ENCODE measurements at regions not wholly inside any gene's neighbourhood (a gene's known extent, or its start where the extent isn't known, plus 50 kb on each side); places are given as distances from the start of the nearest gene placed in this dataset.
"Not testable (repeated sequence)": the region's sequence is repeated elsewhere in the genome, so short reads cannot be mapped to it uniquely, and the experiment has no call there.

DNA sequence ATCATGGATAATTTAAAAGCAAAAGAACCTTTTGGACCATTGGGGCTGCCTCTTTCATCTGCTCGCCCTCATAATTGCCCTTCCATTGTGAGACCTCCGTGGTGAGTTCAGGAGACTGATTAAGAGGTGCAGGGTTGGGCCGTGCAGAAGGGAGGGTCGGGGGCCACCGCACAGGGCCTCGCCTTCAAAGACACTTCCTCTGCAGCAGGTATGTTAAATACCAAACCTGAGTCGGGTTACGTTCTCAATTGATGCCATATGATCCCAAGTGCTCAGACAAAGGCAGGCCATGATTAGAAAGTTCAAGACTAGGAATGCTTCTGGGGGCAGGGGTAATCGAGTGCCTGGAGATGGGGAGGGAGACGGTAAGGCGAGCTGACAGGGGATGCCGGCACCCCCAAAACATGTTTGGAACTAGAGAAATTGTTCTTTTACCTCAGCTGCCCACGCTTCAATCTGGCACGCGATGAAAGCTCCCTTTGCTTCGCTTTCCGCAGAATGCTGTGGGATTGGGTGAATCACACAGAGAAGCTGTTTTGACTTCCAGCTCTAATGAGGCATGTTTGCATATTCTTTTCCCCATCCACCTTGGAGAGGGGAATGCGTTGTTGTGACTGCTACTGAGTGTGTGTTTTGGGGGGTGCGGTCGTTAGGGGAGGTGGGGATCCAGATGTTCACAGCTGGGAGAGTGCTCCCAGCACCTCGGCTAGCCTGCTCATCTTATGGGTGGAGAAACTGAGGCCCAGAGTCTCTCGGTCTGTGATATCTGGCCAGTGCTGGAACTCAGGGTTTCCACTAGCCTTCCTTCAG, 309.1 kb downstream of the MYCN start:
- no peak for DNase-seq

DNA sequence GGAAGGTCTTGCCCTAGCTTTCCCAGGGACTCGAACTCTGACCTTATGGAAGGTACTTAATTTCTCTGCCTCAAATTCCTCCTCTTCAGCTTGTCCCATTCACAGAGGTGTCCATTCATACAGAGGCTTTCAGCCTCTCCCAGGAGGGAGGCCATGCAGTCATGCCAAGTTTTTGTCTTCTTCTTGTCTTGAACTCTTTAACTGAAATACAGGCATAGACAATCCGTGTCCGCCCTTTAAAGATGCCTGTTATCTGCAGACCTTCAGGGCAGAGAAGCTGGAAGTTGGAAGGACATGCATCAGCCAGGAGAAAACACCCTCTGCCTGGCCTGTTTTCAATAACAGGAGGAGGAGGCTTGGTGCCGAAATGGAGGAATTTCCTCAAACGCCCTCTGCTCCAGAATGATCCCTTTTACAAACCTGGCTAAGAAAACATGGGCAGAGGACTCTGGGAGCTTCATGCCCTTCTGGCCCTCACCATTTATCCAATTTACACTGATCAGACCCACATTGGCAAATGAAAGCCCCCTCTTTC, 308.3 kb downstream of the MYCN start:
- no peak for DNase-seq

DNA sequence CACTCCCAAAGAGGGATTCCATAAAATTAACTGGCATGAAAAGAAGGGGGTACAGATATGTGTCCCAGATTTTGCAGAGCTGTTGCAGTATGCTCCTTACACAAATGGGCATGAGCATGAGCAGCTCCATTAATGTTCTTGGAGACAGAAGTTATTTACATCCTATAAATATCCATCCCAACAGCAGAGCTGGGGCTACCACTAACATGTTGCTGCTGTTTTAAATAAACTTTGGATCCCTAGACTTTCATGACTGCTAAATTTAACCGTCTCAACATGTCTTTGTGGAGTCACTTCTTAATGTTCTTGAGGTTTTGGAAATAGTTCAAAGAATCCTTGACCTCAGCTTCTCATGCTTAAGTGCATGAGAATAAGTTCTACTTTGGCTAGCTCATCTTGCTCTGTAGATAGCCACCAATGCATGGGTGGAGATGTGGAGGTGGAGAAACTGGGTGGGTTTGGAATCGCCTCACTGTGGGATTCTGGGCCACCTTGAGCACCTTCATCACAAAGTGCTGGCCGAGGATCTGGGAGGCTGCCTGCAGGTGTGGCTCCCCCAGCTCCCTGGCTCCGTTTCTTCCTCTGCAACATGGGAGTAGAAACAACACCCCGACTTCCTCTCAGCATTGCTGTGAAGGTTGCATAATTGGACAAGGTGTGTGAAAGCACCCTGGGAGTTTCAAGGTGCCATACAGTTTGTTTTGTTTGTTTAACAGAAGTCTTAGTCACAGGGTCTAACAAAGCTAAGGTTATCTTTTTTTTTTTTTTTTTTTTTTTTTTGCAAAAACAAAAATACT, 307.2 kb downstream of the MYCN start:
- DNase-seq: no peak

DNA sequence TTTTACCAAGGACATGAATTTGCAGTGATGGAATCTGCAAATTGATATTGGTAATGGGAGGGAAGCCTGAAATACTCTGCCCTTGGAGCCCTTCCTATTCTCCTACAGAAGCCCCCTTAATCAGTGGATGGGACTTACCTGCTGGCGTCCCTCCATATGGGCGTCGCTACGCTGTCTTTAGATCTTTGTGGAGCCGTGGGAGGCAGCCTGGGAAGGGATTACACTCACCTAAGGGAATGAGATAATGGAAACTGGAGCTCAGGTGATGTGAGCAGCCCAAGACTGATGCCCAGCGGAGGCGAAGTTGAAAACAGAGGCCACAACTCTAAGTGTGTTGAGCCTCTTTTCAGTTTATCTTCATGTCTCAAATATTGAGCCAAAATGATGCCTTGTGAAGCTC, 306.6 kb downstream of the MYCN start:
- no peak for DNase-seq

DNA sequence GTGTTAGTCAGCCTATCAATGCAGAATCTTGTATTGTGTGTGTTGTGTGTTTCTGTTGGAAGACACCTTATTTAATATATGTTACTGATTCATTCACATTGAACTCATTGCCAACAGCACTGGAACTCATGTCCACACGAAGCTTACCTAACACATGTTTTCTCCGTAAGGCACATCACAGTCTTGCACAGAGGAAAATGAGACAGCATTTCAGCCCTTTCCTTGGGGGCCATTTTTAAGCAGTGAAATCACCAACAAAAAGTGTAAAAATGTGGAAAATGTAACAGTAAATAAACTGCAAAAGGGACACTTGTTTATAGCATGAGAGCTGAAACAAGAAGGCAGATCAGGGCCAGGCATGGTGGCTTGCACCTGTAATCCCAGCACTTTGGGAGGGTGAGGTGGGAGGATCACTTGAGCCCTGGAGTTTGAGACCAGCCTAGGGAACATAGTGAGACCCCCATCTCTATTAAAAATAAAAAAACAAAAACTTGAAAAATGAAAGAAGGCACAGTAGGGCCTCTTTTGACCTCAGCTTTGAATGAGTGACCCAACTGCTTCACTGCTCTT, 306.0 kb downstream of the MYCN start:
- no peak for DNase-seq

DNA sequence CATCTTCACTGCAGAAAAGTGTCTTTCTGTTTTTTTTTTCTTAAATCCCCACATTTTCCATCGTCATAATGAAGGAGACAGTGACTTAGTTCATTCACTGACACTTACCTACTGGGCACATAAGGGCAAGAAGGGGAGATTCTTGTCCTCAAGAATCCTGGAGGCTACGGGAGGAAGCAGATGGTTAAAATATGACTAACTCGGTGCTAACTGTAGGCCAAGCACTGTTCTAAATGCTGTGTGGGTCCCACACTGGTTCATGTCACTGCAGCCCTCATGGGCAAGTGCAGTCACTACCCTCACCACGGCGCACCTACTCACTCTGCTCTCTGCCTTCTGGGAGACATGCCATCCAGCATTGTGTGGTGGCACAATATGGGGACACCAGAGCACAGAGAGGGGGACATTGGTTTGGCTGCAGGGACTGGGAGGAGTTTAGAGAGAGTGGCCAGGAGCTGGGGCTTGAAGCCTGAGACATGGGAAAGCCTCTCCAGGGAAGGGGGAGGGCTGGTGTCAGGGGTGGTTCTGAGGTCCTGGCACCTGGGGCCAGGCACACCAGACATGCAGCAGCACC, 305.2 kb downstream of the MYCN start:
- no peak for DNase-seq

DNA sequence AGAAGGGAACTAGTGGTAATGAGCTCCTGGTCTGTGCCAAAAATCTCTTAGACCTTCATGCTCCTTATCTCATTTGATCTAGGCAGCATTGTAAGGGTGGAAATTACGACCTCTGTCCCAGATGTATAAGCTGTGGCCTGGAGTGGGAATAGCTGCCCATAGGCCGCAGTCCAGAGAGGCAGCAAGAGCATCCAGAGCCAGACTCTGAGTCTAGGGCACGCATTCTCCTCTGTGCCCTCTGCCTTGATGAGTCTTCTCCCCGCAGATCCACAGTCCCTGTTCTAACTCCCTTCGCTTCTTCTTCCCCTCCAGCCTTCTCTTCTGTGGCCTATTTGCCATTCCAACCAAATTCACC, 304.6 kb downstream of the MYCN start:
- DNase-seq: no peak

DNA sequence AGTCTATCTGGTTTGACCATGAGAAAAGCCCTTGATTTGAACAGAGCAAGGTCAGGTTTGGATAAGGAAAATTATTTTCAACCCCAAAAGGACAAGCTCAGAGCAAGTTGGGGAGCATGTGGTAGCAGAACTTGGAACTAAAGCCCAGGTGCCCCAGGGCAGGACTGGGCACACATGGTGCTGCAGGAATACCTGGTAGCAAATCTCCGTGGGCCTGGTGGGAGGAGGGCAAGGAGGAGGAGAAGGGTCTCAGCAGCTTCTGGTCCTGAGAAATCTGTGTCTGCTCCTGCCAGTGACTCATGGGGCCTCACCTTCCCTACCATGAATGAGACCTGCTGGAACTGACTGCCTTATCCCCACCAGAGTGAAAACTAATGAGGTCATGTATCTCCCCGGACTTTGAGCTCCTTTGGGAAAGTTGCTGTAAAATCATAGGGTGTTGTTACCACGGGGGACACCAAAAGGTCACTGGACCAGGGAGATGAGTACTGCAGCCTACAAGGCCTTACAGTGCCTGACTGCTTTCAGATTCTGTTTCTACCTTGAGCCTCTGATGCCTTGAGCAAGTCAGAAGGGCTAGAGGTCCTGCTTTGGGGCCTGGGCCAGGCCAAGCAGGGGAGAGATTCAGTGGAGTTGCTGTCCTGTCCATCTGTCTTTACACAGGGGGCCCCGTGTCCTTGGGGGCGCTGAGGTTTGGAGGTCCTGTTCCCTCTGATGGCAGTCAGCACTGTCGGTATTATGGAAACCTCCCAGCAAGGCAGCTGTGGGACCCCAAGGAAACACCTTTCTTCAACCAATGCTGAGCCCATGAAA, 304.0 kb downstream of the MYCN start:
- DNase-seq: no peak

DNA sequence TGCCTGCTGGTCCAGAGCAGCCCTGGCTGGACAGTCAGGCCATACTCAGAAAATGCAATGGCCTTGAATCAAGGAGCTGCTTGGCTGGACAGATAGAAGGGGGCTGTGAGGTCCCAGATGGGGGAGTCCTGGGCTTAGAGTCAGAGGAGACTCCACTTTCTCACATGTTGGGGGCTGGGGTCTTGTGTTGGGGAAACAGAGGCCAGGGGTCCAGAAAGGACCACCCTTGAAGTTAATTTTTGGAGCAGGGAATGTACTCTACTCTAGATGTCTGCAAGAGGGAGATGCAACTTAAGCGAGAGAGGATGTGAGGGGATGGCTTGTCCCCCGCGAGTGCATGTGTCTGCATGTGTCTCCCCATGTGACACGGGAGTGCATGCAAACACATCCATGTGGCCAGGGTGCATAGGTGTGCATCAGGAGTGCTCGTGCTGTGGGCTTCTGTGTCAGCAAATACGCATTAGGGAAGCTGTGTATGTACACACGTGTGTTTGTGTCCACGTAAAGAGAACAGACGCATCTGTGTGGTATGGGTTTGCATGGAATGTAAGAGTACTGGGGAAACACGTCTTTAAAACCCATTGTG, 303.2 kb downstream of the MYCN start:
- no peak for DNase-seq

DNA sequence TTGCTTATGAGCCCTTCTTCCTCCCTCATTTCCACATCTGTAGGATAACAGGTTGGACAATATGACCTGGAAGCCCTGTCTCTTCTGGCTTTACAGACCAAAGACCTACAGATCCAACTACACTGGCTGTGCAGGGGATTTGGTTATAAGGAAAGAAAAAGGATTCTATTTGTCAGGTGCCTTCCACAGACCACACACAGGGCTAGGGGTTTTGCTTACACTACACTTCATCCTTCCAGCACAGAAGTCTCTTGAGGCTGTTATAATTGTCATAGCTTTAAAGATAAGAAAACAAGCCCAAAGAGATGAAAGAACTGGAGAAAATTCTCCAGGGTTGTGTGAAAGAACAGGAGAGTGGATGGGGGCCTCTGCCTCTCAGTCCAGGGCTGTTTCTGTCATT, 302.6 kb downstream of the MYCN start:
- no peak for DNase-seq

DNA sequence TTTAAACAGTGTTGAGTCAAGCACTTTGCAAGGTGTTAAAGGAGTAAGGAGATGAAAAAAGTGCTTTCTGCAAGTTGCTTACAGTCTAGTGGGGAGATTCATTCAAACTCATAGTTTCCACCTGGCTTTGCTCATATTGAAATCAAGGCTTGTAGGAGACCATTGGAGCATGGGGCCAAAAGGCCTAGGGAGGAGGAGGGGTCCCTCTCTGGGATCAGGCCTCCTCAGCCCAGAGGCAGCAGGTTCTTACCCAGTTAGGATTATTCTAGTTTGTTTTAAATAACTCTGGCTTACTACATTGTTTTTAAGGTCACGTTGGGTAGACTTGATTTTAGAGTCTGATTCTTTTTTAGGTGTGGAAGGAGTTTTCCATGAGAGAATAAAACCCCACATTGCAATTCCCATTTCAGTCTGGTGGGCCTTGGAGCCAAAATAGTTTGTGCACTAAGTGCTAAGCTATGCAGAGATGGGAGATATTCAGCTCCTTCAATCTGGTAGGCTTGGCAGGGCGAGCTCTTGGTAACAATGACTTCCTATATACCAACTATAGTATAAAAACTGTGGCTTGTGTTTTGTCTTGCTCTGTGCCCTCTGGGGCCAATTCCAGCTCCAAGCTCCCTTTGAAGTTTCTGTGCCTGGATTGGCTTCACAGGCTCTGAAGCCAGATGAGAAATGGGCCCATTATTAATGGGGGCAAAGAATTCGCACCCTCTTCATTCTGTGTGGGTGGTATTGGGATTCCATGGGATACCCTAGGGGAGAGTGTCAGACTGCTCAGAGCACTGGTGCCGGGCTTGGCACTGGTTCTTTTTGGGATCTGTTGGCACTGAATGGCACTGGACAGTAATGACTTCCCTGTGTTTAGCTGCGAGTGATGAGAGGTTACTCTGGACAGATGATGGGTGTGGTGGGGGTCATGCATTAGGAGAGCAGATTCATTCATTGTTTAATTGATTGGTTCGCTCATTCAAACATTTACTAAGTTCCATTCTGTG, 301.1 kb downstream of the MYCN start:
- no peak for DNase-seq

DNA sequence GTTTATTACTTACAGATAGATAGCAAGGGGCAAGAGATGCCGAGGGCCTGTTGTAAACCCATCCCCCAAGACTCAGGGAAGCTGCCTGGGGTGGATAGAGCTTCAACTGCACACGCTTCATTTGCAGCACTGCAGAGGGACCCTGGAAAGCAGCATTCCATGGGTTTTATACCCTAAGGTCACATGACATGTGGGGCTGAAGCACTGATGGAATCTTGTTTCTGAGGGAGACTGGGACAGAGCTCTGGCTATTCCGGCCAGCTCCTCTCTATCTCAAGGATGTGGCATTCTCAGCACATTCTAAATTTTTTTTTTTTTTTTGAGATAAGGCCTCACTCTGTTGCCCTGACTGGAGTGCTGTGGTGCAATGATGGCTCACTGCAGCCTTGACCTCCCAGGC, 300.1 kb downstream of the MYCN start:
- DNase-seq: no peak

DNA sequence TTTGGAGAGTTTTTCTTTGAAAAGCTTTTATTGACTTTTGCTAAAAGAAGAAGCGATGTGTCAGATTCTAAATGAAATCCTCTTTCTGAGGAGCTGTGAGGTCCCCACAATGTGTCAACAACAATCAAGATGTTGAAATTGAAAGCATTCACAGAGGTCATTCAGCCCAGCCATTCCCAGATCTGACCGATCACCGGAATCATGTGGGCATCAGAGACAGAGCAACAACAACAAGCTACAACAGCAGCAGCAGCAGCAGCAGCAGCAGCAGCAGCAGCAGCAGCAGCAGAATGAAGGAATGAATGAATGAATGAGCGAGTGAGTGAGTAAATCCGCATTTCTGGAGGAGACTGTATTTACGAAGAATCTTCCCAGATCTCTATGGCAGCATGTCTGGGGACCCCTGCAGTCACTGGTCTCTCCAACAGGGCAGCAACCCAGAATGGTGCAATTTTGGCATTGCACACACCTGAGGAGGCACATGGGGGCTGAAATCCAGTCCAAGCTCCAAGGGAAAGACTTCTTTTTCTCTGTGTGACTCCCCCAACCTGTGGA, 299.0 kb downstream of the MYCN start:
- no peak for DNase-seq

DNA sequence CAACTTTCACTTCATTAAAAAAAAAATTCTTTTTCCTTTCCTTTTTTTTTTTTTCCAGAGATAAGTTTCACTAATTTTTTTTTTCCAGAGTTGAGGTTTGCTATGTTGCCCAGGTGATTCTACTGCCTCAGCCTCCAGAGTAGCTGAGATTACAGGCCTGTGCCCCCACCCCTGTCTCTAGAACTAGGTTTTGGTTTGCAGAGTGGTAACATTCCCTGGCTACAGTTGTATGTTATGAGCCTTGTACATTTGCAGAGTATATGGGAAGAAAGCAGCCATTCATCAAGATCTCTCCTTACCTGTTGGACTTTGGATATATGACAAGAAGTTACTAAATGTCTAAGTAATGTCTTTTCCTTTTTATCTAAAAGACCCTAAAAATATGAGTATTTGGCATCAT, 298.4 kb downstream of the MYCN start:
- DNase-seq: no peak

DNA sequence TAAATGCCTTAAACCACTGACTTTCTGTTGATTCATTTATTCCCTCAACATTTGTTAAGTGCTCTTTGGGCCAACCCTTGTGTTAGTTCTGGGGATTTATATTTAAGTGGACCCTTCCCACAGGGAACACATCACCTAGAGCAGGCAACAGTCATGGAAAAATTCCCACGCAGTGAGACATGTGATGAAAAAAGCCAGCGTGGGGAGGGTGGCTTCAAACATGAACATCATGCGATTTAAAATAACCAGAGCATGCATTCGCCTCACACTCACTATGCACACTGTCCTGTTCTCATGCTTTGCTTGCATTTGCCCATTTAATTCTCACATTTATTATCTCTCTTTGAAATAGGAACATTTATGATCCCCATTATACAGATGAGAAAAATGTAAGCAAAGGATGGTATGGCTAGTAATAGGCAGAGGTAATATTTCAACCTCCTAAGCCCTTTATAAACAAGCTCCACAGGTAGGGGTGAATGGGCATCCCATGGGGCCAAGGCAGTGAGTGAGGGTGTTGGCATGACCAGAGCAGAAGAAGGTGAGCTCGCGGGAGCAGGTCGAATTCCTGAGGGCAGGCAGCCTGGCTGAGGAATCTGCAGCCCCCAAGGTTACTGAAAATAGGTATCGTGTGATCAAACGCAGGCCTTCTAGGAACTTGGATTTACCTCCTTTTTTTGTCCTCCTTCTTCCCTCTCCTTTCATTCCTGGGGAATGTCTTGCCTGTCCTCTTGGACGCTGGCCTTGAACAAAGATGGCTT, 297.8 kb downstream of the MYCN start:
- no peak for DNase-seq

DNA sequence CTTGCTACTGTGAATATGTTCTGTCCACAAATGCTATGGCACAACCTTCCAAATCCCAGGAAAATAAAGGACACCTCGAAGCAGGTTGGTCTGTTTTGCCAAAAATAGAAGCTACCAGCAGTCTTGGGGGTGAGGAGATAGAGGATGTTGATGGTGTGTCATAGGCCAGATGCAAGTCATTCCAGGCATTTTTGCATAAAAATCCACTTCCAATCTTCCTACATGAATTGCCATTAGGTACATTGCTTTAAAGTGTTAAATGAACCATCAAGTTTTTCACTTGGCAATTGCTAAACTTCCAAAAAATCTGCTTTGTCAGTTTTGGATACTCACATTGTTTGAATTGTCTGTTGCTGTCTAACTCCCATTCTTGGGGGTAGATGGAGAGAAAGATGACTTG, 295.4 kb downstream of the MYCN start:
- DNase-seq: no peak

DNA sequence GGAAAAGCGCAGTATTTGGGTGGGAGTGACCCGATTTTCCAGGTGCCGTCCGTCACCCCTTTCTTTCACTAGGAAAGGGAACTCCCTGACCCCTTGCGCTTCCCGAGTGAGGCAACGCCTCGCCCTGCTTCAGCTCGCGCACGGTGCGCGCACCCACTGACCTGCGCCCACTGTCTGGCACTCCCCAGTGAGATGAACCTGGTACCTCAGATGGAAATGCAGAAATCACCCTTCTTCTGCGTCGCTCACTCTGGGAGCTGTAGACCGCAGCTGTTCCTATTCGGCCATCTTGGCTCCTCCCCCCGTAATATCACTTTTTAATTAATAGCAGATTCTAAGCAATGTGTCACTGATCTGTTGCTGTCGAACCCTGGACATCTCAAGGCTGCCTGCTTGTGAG, 294.9 kb downstream of the MYCN start:
- DNase-seq: not testable (repeated sequence)

DNA sequence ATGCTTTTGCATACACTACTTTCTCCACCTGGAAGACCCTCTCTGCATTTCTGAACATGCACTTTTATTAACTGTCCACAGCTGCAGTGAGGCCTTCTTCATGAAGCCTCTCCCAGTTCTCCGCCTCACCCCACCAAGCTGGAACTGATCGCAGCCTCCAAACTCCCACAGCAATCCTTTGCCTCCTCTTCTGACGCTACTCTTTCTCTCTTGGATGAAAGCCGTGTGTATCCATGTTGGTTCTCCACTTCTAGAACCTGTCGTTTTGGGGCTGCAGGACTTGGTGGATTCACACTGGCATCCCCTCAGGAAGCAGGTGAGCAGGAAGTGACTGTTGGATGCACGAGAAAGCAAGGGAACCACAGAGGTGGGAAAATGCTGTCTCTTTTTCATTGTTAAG, 288.6 kb downstream of the MYCN start:
- no peak for DNase-seq

DNA sequence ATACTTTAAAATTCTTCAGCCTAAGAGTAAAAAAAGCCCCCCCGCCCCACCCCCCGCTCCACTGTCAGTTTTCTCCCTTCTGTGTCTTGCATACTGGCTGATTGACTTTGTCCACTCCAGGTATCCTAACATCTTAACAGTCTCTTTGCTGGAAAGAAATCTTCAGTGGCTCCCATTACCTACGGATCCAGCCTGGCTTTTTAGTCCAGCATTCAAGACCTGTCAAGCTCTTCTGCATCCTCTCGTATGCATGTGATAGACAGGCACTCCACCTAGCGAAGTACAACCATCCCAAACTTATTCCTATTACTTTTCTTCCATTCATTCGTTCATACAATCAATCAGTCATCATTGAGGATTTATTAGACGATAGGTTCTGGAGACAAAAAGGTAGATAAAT, 288.1 kb downstream of the MYCN start:
- no peak for DNase-seq

All from OCI-M1 (cell line).